ENCODE measurements at regions not wholly inside any gene's neighbourhood (a gene's known extent, or its start where the extent isn't known, plus 50 kb on each side); places are given as distances from the start of the nearest gene placed in this dataset.
"Not testable (repeated sequence)": the region's sequence is repeated elsewhere in the genome, so short reads cannot be mapped to it uniquely, and the experiment has no call there.

DNA sequence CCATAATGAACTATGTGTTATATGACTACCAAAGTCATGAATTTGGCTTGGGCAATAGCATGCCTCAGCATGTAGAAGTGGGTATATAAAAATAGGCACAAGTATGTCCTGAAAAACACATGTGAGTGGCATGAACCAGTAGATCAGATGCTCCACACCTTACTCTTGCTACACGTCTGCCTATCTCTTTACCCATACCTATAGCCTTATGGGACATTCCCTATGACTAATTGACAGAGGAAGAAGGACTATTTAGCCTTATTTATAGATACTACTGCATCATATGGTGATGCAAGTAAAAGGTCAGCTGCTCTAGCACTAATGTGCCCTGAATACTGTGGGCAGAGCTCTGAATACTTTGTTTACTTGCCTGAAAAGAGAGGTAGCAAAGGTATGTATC is 81.0 kb upstream of the ZPLD1 start:
- DNase-seq = no peak

DNA sequence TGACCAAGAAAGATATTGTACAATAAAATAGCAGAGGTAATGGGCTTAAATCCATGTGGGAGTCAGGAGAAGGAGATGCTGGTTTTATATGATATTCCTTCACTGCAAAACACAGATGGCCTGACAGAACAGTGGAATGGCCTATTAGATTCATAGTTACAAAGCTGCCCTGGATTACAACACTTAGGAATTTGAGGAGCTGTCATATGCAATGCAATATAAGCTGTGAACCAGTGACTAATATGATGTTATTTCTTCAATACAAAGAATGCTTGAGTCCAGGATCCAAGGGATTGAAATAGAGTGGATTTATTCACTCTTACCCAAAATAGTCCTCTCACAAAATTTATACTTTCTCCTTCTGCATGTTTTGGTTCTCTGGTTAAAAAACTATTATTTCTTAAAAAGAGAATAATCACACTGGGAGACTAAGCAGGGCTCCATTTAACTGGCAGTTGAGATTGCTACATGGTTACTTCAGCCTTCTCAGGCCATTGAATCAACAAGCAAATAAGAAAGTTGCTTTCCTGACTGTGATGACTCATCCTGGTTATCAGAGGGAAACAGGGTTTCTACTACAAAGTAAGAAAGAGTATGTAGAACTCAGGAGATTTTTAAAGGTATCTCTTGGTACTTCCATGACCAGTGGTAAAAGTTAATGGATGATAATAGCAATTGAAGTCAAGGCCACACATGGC is 79.8 kb upstream of the ZPLD1 start:
- no peak for DNase-seq

DNA sequence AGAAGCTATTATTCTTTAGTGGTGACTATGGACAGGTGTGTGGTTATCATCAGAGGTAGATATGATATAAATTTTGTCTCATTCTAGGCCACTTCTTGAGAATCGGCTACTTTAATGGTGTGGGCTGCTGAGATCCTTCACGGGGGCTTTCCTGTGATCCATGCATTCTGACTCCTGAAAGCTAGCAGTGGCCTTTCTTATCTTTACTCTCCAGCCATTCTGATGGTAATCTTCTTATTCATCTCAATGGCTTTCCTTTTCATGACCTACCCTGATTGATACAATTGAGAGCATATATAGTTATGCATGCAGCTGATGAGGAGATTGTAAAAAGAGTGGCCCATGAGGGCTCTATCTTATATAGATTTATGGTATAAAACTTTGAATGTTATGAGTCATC is 78.3 kb upstream of the ZPLD1 start:
- DNase-seq = no peak

DNA sequence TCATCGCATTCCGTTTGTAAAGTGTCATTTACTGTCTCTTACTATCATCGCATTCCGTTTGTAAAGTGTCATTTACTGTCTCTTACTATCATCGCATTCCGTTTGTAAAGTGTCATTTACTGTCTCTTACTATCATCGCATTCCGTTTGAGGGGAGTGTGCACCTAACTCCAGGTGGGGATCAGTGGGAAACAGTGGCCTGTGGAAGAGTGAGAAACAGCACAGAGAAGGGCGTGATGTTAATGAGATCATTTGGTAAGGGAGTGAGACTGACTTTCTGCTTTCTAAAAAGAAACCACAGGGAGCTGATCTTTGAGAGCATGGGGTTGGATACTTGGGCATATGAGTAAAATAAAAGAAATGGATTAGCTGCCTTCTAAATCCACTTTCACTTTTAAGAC is 77.5 kb upstream of the ZPLD1 start:
- not testable (repeated sequence) for DNase-seq

DNA sequence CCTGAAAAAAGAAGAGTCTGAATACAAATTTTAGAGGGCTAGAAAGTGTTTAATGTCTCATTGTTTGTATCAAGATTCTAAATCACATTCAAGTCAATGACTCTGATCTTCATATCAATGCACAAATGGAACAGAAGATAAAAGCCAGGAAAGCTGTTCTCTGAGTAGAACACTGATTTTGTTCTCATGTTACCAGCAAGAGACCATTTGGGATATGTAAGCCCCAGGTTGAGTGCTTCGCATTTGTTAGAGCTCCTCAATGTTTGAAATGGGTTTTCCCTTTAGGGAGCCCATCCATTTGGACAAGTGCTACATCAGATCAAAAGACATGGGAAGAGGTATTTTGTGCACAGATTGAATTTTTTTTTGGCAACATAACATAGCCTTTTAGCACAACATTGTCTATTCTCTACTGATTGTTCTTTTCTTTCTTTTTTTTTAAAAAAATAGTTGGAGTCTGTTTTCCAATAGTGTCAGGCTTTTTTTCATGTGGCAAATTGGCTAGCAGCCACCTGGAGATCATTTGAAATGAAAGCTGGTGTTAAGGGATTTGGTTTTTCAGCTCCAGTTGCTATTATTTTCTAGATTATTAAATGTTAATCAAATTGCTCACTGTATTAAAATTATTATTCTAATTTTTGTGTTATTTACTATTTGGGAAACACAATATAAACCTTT is 74.5 kb upstream of the ZPLD1 start:
- no peak for DNase-seq

DNA sequence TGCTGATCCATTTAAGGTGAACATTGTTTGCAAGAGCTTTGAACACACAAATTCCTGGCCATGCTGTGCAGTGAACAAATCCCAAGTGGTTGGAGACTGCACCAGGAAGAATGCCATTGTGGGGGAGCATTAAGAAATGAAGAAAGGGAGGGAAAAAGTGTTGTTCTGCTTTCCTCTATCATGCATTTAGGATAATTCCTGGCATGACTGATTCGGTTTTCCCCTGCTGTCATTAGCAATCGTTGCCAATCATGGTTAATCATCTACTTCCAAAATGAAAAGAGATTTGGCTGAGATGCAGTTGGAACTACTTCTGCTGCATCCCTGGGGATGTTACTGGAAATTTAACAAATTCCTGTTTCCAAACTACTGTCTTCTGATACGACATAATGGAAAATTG is 73.7 kb upstream of the ZPLD1 start:
- no peak for DNase-seq

DNA sequence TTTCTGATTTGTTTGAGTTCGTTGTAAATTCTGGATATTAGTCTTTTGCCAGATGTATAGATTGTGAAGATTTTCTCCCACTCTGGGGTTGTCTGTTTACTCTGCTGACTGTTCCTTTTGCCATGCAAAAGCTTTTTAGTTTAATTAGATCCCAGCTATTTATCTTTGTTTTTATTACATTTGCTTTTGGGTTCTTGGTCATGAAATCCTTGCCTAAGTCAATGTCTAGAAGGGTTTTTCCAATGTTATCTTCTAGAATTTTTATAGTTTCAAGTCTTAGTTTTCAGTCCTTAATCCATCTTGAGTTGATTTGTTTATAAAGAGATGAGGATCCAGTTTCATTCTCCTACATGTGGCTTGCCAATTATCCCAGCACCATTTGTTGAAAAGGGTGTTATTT is 68.7 kb upstream of the ZPLD1 start:
- DNase-seq = not testable (repeated sequence)

DNA sequence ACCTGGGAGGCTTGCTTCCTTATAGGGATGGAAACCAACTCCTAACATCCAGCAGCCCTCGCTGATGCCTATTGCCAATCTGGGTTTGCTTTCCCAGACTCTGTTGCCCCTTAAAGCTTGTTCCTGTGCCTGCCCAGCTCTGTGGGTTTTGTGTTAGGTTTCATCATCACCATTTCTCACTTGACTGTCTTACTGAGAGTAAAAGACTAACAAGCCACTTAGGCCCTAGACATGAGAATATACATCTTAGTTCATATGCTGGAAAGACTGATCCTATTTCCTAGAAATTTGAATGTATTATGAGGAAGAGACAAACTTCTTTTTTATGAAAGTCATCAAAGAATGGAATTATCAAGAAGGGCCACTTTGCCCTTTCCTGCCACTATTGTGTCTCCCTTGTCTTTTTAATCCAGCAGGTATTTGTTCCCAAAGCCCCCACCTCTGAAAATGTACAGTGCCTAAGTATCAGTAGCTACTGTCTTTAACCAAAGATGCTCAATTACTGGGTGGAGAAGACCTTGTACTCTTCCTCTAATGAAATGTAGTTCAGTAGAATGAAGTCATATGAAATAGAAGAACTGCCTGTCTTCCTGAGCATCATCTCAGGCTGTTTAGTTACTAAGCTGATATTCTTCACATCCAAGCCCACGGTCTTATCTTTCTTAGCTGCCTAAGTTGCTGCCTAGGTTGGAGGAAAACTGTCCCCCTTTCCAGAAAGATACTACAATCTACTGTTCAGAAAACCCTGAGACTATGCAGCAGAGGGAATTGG is 59.8 kb upstream of the ZPLD1 start:
- no peak for DNase-seq

DNA sequence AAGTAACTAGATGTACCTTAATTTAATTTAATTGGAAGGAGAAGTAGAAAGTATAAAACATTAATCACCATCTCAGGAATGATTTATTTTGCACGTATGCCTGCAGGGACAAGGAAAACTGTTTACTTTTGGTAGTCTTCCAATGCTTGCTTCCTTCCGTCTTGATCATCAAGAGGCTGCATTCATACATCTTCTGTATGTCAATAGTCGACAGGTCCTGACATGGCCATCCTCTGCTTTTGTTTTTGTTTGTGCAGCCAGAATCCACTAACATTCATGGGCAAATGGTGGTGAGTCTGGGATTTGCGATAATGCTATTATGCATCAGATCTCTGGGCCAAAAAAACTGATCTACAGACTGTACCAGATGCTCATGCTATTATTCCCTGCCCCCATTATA is 56.6 kb upstream of the ZPLD1 start:
- DNase-seq = no peak

DNA sequence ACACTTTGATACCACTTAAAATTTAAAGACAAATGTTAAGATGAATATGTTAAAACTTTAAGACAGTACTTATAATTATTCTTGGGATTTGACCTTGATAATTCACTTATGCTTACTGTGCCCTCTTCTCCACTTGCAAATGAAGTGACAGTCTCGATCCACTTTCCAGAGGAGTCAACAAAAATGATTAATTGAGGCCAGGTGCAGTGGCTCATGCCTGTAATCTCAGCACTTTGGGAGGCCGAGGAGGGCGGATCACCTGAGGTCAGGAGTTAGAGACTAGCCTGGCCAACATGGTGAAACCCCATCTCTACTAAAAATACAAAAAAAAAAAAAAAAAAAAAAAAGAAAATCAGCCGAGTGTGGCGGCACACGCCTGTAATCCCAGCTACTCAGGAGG is 52.6 kb upstream of the ZPLD1 start:
- not testable (repeated sequence) for DNase-seq

Data from inflammatory macrophage treated with lipopolysaccharide for 4 hours (primary cell).